ENCODE measurements at regions not wholly inside any gene's neighbourhood (a gene's known extent, or its start where the extent isn't known, plus 50 kb on each side); places are given as distances from the start of the nearest gene placed in this dataset.

GRCh38 chr4:26806331-26806730, 54.3 kb upstream of the STIM2 start:
- TF ChIP-seq CTCF (IDR thresholded peaks at IDR 0.05), result no peak
- no peak for TF ChIP-seq POLR2A (IDR thresholded peaks at IDR 0.05)
- no peaks in the 10 kb centered on the region for H3K36me3 ChIP-seq

GRCh38 chr4:26807330-26807729, 53.3 kb upstream of the STIM2 start:
- no peak for DNase-seq
- TF ChIP-seq CTCF (IDR thresholded peaks at IDR 0.05) (no peak), POLR2A (IDR thresholded peaks at IDR 0.05) (no peak)
- intact Hi-C loops (cut with DNase I), result no loop called here
- Histone ChIP-seq H3K9me3 (no peaks in the 10 kb centered on the region), H3K36me3 (no peaks in the 10 kb centered on the region), H3K27me3 (peaks cover 0 to 98% (median 0%) of the 10 kb centered on the region in 4 donors), H3K4me1 (peaks cover 0 to 9% (median 7%) of the 10 kb centered on the region in 3 donors), H3K27ac (no peak overlapping the region), H3K4me3 (no peak overlapping the region)
- WGBS, 2 donors, result 62 to 84% methylated on average over 6 to 7 of the region's 7 CpGs

More at GRCh38 chr4:26806331-26806730, 54.3 kb upstream of the STIM2 start:
- no peaks in the 10 kb centered on the region for H3K9me3 ChIP-seq
- peaks cover 0 to 9% (median 7%) of the 10 kb centered on the region in 3 donors for H3K4me1 ChIP-seq
- H3K27me3 ChIP-seq, result peaks cover 0 to 97% (median 0%) of the 10 kb centered on the region in 4 donors
- DNase-seq, result no peak
- intact Hi-C loops (cut with DNase I), result no loop called here
- H3K27ac ChIP-seq, result no peak overlapping the region
- no peak overlapping the region for H3K4me3 ChIP-seq

- Histone ChIP-seq H3K27ac (no peak overlapping the region), H3K9me3 (no peaks in the 10 kb centered on the region), H3K4me1 (no peaks in the 10 kb centered on the region), H3K27me3 (peaks cover 0 to 98% (median 0%) of the 10 kb centered on the region in 4 donors), H3K4me3 (no peak overlapping the region), H3K36me3 (no peaks in the 10 kb centered on the region)
- DNase-seq, result no peak
- 80 to 85% methylated on average over 4 of the region's 4 CpGs for WGBS, 2 donors
- TF ChIP-seq POLR2A (IDR thresholded peaks at IDR 0.05), result no peak
- intact Hi-C loops (cut with DNase I), result no loop called here
Measured at GRCh38 chr4:26809811-26810210, 50.8 kb upstream of the STIM2 start.
